BLaER1 (cell line): ENCODE measurements at regions not wholly inside any gene's neighbourhood (a gene's known extent, or its start where the extent isn't known, plus 50 kb on each side); places are given as distances from the start of the nearest gene placed in this dataset.

Experiments
- H3K27ac ChIP-seq: shearing (Covaris generic); formaldehyde crosslinking; 2 replicates; pipeline ENCODE4 v1.8.1; 2022
- H3K27me3 ChIP-seq: shearing (Covaris generic); formaldehyde crosslinking; 2 replicates; pipeline ENCODE4 v1.8.1; 2022
- H3K36me3 ChIP-seq: shearing (Covaris generic); formaldehyde crosslinking; 2 replicates; pipeline ENCODE4 v1.8.1; 2022
- H3K4me1 ChIP-seq: shearing (Covaris generic); formaldehyde crosslinking; 2 replicates; pipeline ENCODE4 v1.8.1; 2022
- H3K4me2 ChIP-seq: shearing (Covaris generic); formaldehyde crosslinking; 2 replicates; pipeline ENCODE4 v1.8.1; 2022
- H3K4me3 ChIP-seq: shearing (Covaris generic); formaldehyde crosslinking; 2 replicates; pipeline ENCODE4 v1.8.1; 2022
- H3K9ac ChIP-seq: shearing (Covaris generic); formaldehyde crosslinking; 2 replicates; pipeline ENCODE4 v1.8.1; 2022
- H3K9me3 ChIP-seq: shearing (Covaris generic); formaldehyde crosslinking; 2 replicates; pipeline ENCODE4 v1.8.1; 2022
- H4K20me1 ChIP-seq: shearing (Covaris generic); formaldehyde crosslinking; 2 replicates; pipeline ENCODE4 v1.8.1; 2022
- Cebpa-rat ChIP-seq: shearing (Covaris generic); IDR thresholded peaks from 2 replicates; pipeline ENCODE4 v1.8.1; 2022

GRCh38 chr5:23316060-23316591, 191.3 kb upstream of the PRDM9 start:
- Histone ChIP-seq H3K4me2 (no peak overlapping the region), H3K4me3 (no peak overlapping the region), H3K27me3 (no peaks in the 10 kb centered on the region), H3K9ac (no peak overlapping the region), H3K27ac (no peak overlapping the region), H4K20me1 (no peaks in the 10 kb centered on the region), H3K9me3 (no peaks in the 10 kb centered on the region), H3K4me1 (no peaks in the 10 kb centered on the region), H3K36me3 (no peaks in the 10 kb centered on the region)
- TF ChIP-seq Cebpa-rat: no peak

- no peaks in the 10 kb centered on the region for H3K27me3 ChIP-seq
- no peak overlapping the region for H3K4me3 ChIP-seq
- H3K27ac ChIP-seq: no peak overlapping the region
- no peaks in the 10 kb centered on the region for H3K36me3 ChIP-seq
- H3K4me1 ChIP-seq: no peaks in the 10 kb centered on the region
- H4K20me1 ChIP-seq: no peaks in the 10 kb centered on the region
- H3K9ac ChIP-seq: no peak overlapping the region
- no peak for TF ChIP-seq Cebpa-rat
- no peaks in the 10 kb centered on the region for H3K9me3 ChIP-seq
- H3K4me2 ChIP-seq: no peak overlapping the region
These were observed 192.6 kb upstream of the PRDM9 start for GRCh38 chr5:23314827-23315226.

DNA sequence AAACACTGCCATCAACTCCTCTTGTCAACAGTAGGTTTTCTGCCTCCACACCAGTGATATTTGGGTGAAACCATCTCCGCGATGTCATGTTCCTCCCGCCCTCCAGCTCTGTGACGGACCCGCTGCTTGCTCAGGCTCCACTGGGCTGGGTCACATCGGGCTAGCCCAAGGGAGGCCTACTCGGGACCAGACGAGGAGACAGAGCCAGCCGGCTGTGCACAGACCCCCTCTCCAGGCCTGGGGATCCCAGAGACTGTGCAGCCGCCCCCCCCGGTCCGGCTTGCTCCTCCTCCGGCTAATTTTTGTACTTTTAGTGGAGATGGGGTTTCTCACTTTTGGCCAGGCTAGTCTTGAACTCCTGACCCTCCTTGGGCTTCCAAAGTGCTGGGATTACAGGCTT, 202.4 kb upstream of the PRDM9 start:
- no peaks in the 10 kb centered on the region for H3K4me1 ChIP-seq
- no peak overlapping the region for H3K4me3 ChIP-seq
- no peak overlapping the region for H3K27ac ChIP-seq
- TF ChIP-seq Cebpa-rat: no peak
- no peak overlapping the region for H3K4me2 ChIP-seq
- no peaks in the 10 kb centered on the region for H4K20me1 ChIP-seq
- no peak overlapping the region for H3K9ac ChIP-seq
- no peaks in the 10 kb centered on the region for H3K36me3 ChIP-seq
- no peaks in the 10 kb centered on the region for H3K9me3 ChIP-seq
- H3K27me3 ChIP-seq: no peaks in the 10 kb centered on the region

DNA sequence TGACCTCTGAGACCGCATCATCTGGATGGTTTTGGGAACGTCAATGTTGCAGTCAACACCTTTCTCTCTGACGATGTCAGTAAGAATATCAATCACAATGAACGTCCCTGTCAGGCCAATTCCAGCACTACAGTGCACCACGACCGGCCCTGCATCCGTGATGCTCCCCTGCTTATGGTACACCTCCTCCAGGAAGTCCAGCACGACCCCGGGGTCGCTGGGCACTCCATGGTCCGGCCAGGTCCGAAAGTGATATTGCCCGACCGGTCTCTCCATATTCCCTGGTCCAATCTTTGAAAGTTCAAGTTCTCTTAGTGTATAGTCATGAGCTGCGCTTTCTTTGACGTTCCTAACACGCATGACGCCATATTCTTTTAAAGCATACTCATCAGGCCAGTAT, 203.6 kb upstream of the PRDM9 start:
- Histone ChIP-seq H3K27ac (no peak overlapping the region), H3K4me3 (no peak overlapping the region), H3K27me3 (no peaks in the 10 kb centered on the region), H3K9me3 (no peaks in the 10 kb centered on the region), H3K36me3 (no peaks in the 10 kb centered on the region), H4K20me1 (no peaks in the 10 kb centered on the region), H3K4me2 (no peak overlapping the region), H3K9ac (no peak overlapping the region), H3K4me1 (no peaks in the 10 kb centered on the region)
- no peak for TF ChIP-seq Cebpa-rat

DNA sequence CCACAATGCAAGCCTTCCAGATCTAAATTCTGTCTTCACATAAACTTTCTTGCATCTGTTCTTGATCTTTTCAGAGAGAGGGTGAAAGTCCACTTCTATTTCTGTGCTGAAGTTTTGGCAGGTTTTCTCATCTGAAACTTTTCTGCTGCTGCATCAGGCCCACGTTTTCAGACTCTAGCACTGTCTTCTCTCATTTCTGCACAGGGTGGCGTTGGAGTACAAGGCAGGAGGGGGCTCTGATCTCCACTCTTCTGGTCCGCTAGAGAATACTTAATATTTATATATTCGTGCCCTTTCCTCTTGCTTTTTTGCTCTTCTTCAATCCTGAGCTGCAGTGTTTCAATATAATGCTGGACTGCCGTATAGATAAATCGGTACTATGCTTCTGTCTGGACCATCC, 204.0 kb upstream of the PRDM9 start:
- Histone ChIP-seq H3K9me3 (no peaks in the 10 kb centered on the region), H3K4me1 (no peaks in the 10 kb centered on the region), H3K9ac (no peak overlapping the region), H3K36me3 (no peaks in the 10 kb centered on the region), H3K4me3 (no peak overlapping the region), H3K4me2 (no peak overlapping the region), H4K20me1 (no peaks in the 10 kb centered on the region), H3K27me3 (no peaks in the 10 kb centered on the region), H3K27ac (no peak overlapping the region)
- TF ChIP-seq Cebpa-rat: no peak

DNA sequence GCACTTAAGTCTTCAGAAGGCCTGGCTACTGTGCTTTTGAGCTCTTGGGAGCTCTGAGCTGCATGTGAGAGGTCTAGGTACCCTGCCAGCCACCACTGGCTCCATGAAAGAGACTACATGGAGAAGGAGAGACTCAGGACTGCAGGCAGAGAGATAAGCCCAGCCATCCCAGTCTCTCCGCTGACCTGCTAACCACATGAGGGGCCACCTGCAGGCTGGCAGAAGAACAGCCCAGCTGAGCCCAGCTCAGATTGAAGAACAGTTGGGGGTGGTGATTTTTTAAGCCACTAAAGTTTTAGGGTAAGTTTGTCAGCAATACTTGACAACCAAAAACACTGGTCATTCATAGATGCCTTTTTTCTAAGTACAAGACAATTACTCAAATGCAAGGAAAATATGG, 205.0 kb upstream of the PRDM9 start:
- Histone ChIP-seq H3K9me3 (no peaks in the 10 kb centered on the region), H3K36me3 (no peaks in the 10 kb centered on the region), H4K20me1 (no peaks in the 10 kb centered on the region), H3K27ac (no peak overlapping the region), H3K27me3 (no peaks in the 10 kb centered on the region), H3K9ac (no peak overlapping the region), H3K4me3 (no peak overlapping the region), H3K4me2 (no peak overlapping the region), H3K4me1 (no peaks in the 10 kb centered on the region)
- TF ChIP-seq Cebpa-rat: no peak

GRCh38 chr5:23289162-23289561, 218.2 kb upstream of the PRDM9 start:
- Histone ChIP-seq H3K9me3 (no peaks in the 10 kb centered on the region), H3K27me3 (no peaks in the 10 kb centered on the region), H3K9ac (no peak overlapping the region), H3K4me2 (no peak overlapping the region), H4K20me1 (no peaks in the 10 kb centered on the region), H3K36me3 (no peaks in the 10 kb centered on the region), H3K4me3 (no peak overlapping the region), H3K27ac (no peak overlapping the region), H3K4me1 (no peaks in the 10 kb centered on the region)
- TF ChIP-seq Cebpa-rat: no peak

DNA sequence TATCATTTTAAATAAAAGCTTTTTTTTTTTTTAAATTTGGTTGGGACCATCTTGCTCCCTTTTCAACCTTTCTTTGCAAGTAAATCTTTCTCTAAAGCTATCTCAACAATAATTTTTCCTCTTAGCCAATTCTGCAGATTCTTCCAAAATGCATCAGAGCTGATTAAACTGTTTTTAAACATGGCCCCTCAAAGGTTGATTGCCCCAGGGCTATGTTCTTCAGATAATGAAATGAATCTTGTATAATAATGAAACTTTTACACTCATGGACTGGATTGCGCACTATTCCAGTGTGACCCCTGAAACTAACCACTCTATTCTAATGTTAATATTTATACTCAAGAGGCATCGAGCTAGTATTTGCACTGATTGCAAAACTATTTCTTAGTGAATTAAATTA, 222.8 kb upstream of the PRDM9 start:
- no peak for TF ChIP-seq Cebpa-rat
- Histone ChIP-seq H3K9me3 (no peaks in the 10 kb centered on the region), H3K27me3 (no peaks in the 10 kb centered on the region), H3K9ac (no peak overlapping the region), H3K4me1 (no peaks in the 10 kb centered on the region), H4K20me1 (no peaks in the 10 kb centered on the region), H3K4me2 (no peak overlapping the region), H3K36me3 (no peaks in the 10 kb centered on the region), H3K27ac (no peak overlapping the region), H3K4me3 (no peak overlapping the region)

DNA sequence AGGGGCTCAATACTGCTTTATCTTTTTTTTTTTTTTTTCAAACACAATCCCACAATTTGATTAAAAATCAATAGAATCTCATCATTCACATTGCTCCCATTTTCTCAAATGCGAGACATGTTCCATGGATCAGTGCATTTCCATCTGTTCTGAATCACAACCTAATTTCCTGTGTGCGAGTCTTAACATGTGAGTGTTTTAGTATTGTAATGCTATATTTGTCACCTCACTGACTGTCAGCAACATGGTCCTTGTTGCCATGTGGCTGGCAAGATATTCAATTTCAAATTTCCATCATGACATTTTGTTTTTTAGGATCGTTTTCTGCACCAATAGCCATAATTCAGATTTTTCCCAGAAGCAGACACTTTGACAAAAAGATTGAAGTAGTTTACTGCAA, 233.2 kb upstream of the PRDM9 start:
- TF ChIP-seq Cebpa-rat: no peak
- Histone ChIP-seq H3K27me3 (no peaks in the 10 kb centered on the region), H4K20me1 (no peaks in the 10 kb centered on the region)

DNA sequence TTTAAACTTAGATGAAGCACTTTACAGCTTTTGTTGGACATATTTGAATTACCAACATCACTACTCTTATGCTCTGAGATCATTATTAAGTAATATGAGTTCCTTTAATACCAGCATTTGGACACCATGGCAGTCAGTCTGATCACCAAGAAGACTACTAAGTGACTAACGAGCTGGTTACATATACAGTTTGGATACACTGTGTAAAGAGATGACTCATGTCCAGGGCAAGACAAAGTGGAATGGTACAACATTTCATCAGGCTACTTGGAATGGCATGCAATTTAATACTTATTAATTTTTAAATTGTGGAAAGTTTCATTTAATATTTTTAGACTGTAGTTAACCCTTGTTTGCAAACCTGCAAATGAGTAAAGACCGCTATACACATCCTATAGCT, 237.4 kb upstream of the PRDM9 start:
- no peak for TF ChIP-seq Cebpa-rat
- Histone ChIP-seq H3K9ac (no peak overlapping the region), H3K27me3 (no peaks in the 10 kb centered on the region), H3K4me2 (no peak overlapping the region), H3K4me1 (no peaks in the 10 kb centered on the region), H3K27ac (no peak overlapping the region), H3K9me3 (no peaks in the 10 kb centered on the region), H3K36me3 (no peaks in the 10 kb centered on the region), H4K20me1 (no peaks in the 10 kb centered on the region), H3K4me3 (no peak overlapping the region)

More for the DNA sequence above, 233.2 kb upstream of the PRDM9 start:
- H3K4me1 ChIP-seq: no peaks in the 10 kb centered on the region
- H3K9ac ChIP-seq: no peak overlapping the region
- H3K36me3 ChIP-seq: no peaks in the 10 kb centered on the region
- H3K4me2 ChIP-seq: no peak overlapping the region
- no peaks in the 10 kb centered on the region for H3K9me3 ChIP-seq
- no peak overlapping the region for H3K27ac ChIP-seq
- no peak overlapping the region for H3K4me3 ChIP-seq

- Histone ChIP-seq H3K4me3 (no peak overlapping the region), H3K4me1 (no peaks in the 10 kb centered on the region), H3K27ac (no peak overlapping the region), H4K20me1 (no peaks in the 10 kb centered on the region), H3K36me3 (no peaks in the 10 kb centered on the region), H3K9me3 (no peaks in the 10 kb centered on the region), H3K4me2 (no peak overlapping the region), H3K9ac (no peak overlapping the region), H3K27me3 (no peaks in the 10 kb centered on the region)
- TF ChIP-seq Cebpa-rat: no peak
These were observed 239.3 kb upstream of the PRDM9 start for GRCh38 chr5:23268136-23268535.
